BLaER1 treated with 17β-estradiol and CSF1 and Interleukin-3, amounts not matched to agents 10 nM and 100 nM (cell line): ENCODE measurements at regions not wholly inside any gene's neighbourhood (a gene's known extent, or its start where the extent isn't known, plus 50 kb on each side); places are given as distances from the start of the nearest gene placed in this dataset.
"Not testable (repeated sequence)": the region's sequence is repeated elsewhere in the genome, so short reads cannot be mapped to it uniquely, and the experiment has no call there.

ENCODE experiments used
- H3K27ac ChIP-seq, 11 experiments: shearing (Covaris generic); formaldehyde crosslinking; 2 replicates each; pipeline ENCODE4 v1.8.1; 2022
- H3K27me3 ChIP-seq, 11 experiments: shearing (Covaris generic); formaldehyde crosslinking; 2 replicates each; pipeline ENCODE4 v1.8.1; 2022
- H3K36me3 ChIP-seq, 11 experiments: shearing (Covaris generic); formaldehyde crosslinking; 2 replicates each; pipeline ENCODE4 v1.8.1; 2022
- H3K4me1 ChIP-seq, 10 experiments: shearing (Covaris generic); formaldehyde crosslinking; 2 replicates each; pipeline ENCODE4 v1.8.1; 2022
- H3K4me2 ChIP-seq, 11 experiments: shearing (Covaris generic); formaldehyde crosslinking; 2 replicates each; pipeline ENCODE4 v1.8.1; 2022
- H3K4me3 ChIP-seq, 10 experiments: shearing (Covaris generic); formaldehyde crosslinking; 2 replicates each; pipeline ENCODE4 v1.8.1; 2022
- H3K9ac ChIP-seq, 11 experiments: shearing (Covaris generic); formaldehyde crosslinking; 2 replicates each; pipeline ENCODE4 v1.8.1; 2022
- H3K9me3 ChIP-seq, 11 experiments: shearing (Covaris generic); formaldehyde crosslinking; replicated peaks in 1 of 11; 2 replicates each; pipeline ENCODE4 v1.8.1; 2022
- H4K20me1 ChIP-seq, 11 experiments: shearing (Covaris generic); formaldehyde crosslinking; 2 replicates each; pipeline ENCODE4 v1.8.1; 2022
- Cebpa-rat ChIP-seq, 11 experiments: shearing (Covaris generic); IDR thresholded peaks; 2 replicates each; pipeline ENCODE4 v1.8.1; 2022

DNA sequence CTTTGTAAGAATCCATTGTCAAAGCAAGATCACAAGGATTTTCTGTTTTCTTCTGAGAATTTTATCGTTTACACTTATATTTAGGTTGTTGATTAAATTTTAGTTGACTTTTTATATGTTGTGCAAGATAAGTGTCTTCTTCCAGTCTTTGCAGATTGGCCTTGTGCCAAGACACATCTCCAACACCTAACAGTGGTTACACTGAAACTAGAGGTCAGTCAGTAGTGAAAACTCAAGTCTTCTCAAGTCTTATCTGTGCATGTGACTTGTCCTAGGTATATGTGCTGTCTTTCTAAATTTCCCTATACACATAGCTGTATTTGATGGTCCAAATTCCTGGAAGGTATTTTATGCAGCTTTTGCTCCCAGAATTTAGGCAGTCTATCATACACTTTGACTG, 1183.2 kb upstream of the B3GALT2 start:
- Histone ChIP-seq H3K9ac (no peak overlapping the region), H3K4me1 (no peaks in the 10 kb centered on the region), H4K20me1 (no peaks in the 10 kb centered on the region), H3K36me3 (no peaks in the 10 kb centered on the region), H3K4me3 (no peak overlapping the region), H3K4me2 (no peak overlapping the region), H3K27me3 (no peaks in the 10 kb centered on the region), H3K9me3 (no peaks in the 10 kb centered on the region), H3K27ac (no peak overlapping the region)
- TF ChIP-seq Cebpa-rat (IDR thresholded peaks at IDR 0.05): no peak

DNA sequence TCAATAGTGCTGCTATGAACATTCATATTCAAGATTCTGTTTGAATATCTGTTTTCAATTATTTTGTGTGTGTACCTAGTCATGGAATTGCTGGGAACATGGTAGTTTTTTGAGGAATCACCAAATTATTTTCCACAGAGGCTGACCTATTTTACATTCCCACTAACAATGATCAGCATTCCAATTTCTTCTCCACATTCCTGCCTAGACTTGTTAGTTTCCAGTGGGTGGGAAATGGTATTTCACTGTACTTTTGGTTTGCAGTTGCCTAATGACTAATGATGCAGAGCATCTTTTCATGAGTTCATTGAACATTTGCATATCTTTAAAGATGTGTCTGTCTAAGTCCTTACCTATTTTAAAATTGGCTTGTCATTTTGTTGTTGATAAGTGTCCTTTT, 1182.6 kb upstream of the B3GALT2 start:
- no peak overlapping the region for H3K27ac ChIP-seq
- H3K4me2 ChIP-seq: no peak overlapping the region
- no peak for TF ChIP-seq Cebpa-rat (IDR thresholded peaks at IDR 0.05)
- H3K36me3 ChIP-seq: no peaks in the 10 kb centered on the region
- no peaks in the 10 kb centered on the region for H3K27me3 ChIP-seq
- no peaks in the 10 kb centered on the region for H3K9me3 ChIP-seq
- H3K4me3 ChIP-seq: no peak overlapping the region
- H3K4me1 ChIP-seq: no peaks in the 10 kb centered on the region
- H3K9ac ChIP-seq: no peak overlapping the region
- no peaks in the 10 kb centered on the region for H4K20me1 ChIP-seq

DNA sequence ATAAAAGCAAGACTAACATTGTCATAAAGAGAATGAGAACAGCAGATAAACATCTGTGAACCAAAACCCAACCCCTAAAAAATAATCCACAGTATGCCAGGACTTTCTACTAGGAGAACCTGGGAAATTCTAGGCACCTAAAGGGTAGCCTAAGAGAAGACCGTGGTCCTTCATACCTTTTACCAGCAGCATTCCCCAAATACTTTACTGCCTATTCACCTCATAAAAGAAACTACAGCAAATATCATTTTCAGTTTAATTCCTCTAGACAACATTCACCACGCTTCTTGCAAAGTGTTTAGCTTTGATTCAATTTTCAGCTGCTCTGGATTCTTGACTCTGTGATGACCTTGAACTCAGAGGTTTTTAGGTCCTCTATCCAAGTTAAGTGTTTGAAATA, 1180.7 kb upstream of the B3GALT2 start:
- H3K4me2 ChIP-seq: no peak overlapping the region
- no peak overlapping the region for H3K27ac ChIP-seq
- no peaks in the 10 kb centered on the region for H3K4me1 ChIP-seq
- no peak overlapping the region for H3K4me3 ChIP-seq
- H3K9me3 ChIP-seq: no peaks in the 10 kb centered on the region
- no peaks in the 10 kb centered on the region for H3K36me3 ChIP-seq
- H3K27me3 ChIP-seq: no peaks in the 10 kb centered on the region
- H4K20me1 ChIP-seq: no peaks in the 10 kb centered on the region
- H3K9ac ChIP-seq: no peak overlapping the region
- no peak for TF ChIP-seq Cebpa-rat (IDR thresholded peaks at IDR 0.05)

DNA sequence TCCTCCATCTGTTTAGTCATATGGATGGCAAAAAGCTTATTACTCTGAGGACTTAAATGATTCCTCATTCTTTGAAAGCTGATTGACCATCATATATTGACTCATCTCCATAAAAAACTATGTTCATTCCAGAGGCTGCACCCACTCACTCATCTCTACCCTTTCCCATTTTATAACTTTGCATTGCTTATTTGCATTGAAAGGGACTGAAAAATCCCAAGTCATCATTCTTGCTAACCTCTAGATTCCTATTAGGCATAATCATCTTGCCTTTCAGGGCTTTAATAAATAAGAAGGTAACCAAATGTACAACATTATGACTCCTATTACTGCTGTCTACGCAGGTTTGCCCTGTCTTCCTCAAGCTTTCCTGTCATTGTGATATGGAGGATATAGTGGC, 1180.3 kb upstream of the B3GALT2 start:
- Histone ChIP-seq H3K27ac (no peak overlapping the region), H4K20me1 (no peaks in the 10 kb centered on the region), H3K9me3 (no peaks in the 10 kb centered on the region), H3K4me3 (no peak overlapping the region), H3K27me3 (no peaks in the 10 kb centered on the region), H3K4me2 (no peak overlapping the region), H3K36me3 (no peaks in the 10 kb centered on the region), H3K9ac (no peak overlapping the region), H3K4me1 (no peaks in the 10 kb centered on the region)
- no peak for TF ChIP-seq Cebpa-rat (IDR thresholded peaks at IDR 0.05)

DNA sequence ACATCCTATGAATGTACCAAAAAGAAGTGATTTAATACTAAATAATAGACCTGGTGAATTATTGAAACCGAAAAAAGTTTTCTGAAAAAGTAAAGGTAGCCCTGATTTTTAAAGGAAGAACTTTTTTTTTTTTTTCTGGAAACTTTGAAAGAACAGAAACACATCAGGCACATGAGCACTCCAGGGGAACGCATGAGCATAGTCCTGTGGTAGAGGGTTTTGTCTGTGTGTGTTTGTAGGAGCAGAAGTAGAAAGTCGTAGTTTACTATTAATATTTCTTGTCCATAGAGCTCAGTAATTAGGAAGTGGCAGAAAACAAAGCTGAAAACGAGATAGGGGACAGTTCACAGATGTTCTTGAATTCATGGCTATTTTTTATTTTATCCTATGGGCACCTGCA, 1175.9 kb upstream of the B3GALT2 start:
- no peaks in the 10 kb centered on the region for H4K20me1 ChIP-seq
- H3K36me3 ChIP-seq: no peaks in the 10 kb centered on the region

DNA sequence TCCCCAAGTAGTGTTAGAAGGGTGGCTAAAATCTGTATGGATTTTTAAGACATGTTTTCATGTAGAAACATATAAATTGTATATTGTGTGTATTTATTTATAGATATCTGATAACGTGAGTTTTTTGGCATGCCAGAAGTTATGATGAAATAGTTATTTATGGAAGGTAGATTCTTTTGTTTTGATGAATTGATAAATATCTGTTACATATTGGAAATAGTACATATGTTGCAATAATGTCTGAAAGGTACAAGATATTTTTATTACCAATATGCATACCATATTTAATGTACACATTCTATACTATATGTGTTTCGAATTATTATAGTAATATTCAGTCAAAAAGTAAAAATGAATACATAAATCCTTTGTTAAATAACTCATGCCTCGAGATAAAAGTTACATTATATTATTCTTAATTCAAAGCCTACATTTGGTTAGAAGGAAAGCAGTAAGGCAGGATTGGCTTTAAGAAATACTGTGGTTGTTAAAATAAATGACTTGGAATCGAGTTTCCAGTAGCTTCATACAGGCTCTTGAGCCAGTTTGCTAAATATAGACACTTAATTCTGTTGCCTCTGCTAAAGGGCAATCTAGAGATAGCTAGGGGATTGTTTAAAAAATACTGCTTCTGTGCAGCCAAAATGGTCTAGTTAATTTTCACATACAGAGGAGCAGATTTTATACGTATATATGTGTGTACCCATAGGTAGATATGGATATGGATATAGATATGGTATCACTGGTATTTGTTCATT, 1175.1 kb upstream of the B3GALT2 start:
- H4K20me1 ChIP-seq: no peaks in the 10 kb centered on the region
- no peaks in the 10 kb centered on the region for H3K4me1 ChIP-seq
- H3K9me3 ChIP-seq: peaks cover 0 to 11% (median 6%) of the 10 kb centered on the region in 11 experiments; a peak in 15 of 22 replicates
- H3K27ac ChIP-seq: no peak overlapping the region
- H3K4me2 ChIP-seq: no peak overlapping the region
- no peak overlapping the region for H3K4me3 ChIP-seq
- no peak overlapping the region for H3K9ac ChIP-seq
- no peak for TF ChIP-seq Cebpa-rat (IDR thresholded peaks at IDR 0.05)
- no peaks in the 10 kb centered on the region for H3K36me3 ChIP-seq
- no peaks in the 10 kb centered on the region for H3K27me3 ChIP-seq

More for the DNA sequence above, 1175.9 kb upstream of the B3GALT2 start:
- Histone ChIP-seq H3K4me1 (no peaks in the 10 kb centered on the region), H3K27me3 (no peaks in the 10 kb centered on the region), H3K9me3 (peaks cover 0 to 11% (median 6%) of the 10 kb centered on the region in 11 experiments; a peak in 15 of 22 replicates), H3K9ac (no peak overlapping the region), H3K4me2 (no peak overlapping the region), H3K27ac (no peak overlapping the region), H3K4me3 (no peak overlapping the region)
- no peak for TF ChIP-seq Cebpa-rat (IDR thresholded peaks at IDR 0.05)

DNA sequence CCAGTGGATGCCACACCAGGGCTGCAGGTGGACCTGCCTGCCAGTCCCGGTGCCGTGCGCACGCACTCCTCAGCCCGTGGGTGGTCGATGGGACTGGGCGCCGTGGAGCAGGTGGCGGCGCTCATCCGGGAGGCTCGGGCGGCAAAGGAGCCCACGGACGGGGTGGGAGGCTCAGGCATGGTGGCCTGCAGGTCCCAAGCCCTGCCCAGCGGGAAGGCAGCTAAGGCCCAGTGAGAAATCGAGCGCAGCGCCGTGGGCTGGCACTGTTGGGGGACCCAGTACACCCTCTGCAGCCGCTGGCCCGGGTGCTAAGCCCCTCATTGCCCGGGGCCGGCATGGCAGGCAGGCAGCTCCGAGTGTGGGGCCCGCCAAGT, 1171.8 kb upstream of the B3GALT2 start:
- Histone ChIP-seq H3K4me3 (no peak overlapping the region), H3K9me3 (peaks cover 0 to 11% (median 6%) of the 10 kb centered on the region in 11 experiments; a peak in 15 of 22 replicates), H3K9ac (no peak overlapping the region), H3K36me3 (no peaks in the 10 kb centered on the region), H3K27me3 (no peaks in the 10 kb centered on the region), H3K27ac (no peak overlapping the region), H4K20me1 (no peaks in the 10 kb centered on the region; a peak in 1 of 22 replicates), H3K4me1 (no peaks in the 10 kb centered on the region), H3K4me2 (no peak overlapping the region)
- TF ChIP-seq Cebpa-rat (IDR thresholded peaks at IDR 0.05): no peak

DNA sequence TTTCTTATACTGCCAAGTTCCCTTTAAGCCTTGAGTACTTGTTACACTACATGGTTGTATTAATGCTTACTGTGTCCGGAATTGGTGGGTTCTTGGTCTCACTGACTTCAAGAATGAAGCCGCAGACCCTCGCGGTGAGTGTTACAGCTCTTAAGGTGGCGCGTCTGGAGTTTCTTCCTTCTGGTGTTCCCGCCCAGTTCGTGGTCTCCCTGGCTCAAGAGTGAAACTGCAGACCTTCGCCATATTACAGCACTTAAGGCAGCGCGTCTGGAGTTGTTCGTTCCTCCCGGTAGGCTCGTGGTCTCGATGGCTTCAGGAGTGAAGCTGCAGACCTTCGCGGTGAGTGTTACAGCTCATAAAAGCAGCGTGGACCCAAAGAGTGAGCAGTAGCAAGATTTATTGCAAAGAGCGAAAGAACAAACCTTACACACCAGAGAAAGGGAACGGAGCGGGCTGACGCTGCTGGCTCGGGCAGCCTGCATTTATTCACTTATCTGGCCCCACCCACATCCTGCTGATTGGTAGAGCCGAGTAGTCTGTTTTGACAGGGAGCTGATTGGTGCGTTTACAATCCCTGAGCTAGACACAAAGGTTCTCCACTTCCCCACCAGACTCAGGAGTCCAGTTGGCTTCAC, 1171.3 kb upstream of the B3GALT2 start:
- not testable (repeated sequence) for H3K27ac ChIP-seq, H3K36me3 ChIP-seq, H4K20me1 ChIP-seq, H3K4me2 ChIP-seq, H3K4me1 ChIP-seq, H3K9ac ChIP-seq, H3K4me3 ChIP-seq, H3K27me3 ChIP-seq
- H3K9me3 ChIP-seq: peaks cover 0 to 11% (median 6%) of the 10 kb centered on the region in 11 experiments; a peak in 15 of 22 replicates

DNA sequence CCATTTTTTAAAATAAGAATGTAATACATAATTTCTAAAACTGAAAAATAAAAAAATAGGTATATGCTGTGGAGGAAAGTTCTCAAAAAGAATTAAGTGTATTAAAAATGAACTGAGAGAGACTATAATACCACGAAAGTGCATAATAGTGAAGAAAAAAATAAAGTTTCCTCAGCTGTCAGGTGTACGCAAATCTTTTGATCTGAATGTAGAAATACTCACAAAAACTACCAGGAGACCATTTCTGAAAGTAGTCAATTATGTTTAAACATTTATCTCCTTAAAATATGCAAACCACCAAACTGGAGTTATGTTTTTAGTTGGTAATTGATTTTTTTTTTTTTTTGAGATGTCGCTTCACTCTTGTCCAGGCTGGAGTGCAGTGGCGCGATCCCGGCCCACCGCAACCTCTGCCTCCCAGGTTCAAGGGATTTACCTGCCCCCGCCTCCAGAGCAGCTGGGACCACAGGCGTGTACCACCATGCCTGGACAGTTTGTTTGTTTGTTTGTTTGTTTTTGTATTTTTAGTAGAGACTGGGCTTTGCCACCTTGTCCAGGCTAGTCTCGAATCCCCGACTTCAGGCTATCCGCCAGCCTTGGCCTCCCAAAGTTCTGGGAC, 1169.2 kb upstream of the B3GALT2 start:
- no peak for TF ChIP-seq Cebpa-rat (IDR thresholded peaks at IDR 0.05)
- Histone ChIP-seq H3K4me3 (no peak overlapping the region), H3K36me3 (no peaks in the 10 kb centered on the region), H3K27ac (no peak overlapping the region), H3K9ac (no peak overlapping the region), H4K20me1 (no peaks in the 10 kb centered on the region; a peak in 1 of 22 replicates), H3K27me3 (no peaks in the 10 kb centered on the region), H3K9me3 (peaks cover 0 to 11% (median 6%) of the 10 kb centered on the region in 11 experiments; a peak in 15 of 22 replicates), H3K4me2 (no peak overlapping the region), H3K4me1 (no peaks in the 10 kb centered on the region)
